KMS-11 (cell line): ENCODE measurements at regions not wholly inside any gene's neighbourhood (a gene's known extent, or its start where the extent isn't known, plus 50 kb on each side); places are given as distances from the start of the nearest gene placed in this dataset.

Source experiments
- H2AFZ ChIP-seq: fragments of 200-600 bp; sonication (generic); 2 replicates; pipeline ENCODE4 v1.6.1; 2016; ENCODE audit warnings: antibody characterized with exemption, mixed run types, low read depth
- H3K27ac ChIP-seq: fragments of 200-600 bp; sonication (generic); 2 replicates; pipeline ENCODE4 v1.6.1; 2016; ENCODE audit warnings: mild to moderate bottlenecking, mixed run types
- H3K27me3 ChIP-seq: fragments of 200-600 bp; sonication (generic); 2 replicates; pipeline ENCODE4 v1.6.1; 2017; ENCODE audit warnings: mild to moderate bottlenecking, low read depth, mixed run types, moderate library complexity; ENCODE audit not compliant: insufficient read depth
- H3K36me3 ChIP-seq: fragments of 200-600 bp; sonication (generic); 2 replicates; pipeline ENCODE4 v1.6.1; 2017; ENCODE audit warnings: mild to moderate bottlenecking, mixed run types; ENCODE audit not compliant: insufficient read depth
- H3K4me1 ChIP-seq: fragments of 200-600 bp; sonication (generic); 2 replicates; pipeline ENCODE4 v1.6.1; 2016; ENCODE audit warnings: mild to moderate bottlenecking, low read depth, mixed run types; ENCODE audit not compliant: poor library complexity, severe bottlenecking
- H3K4me2 ChIP-seq: fragments of 200-600 bp; sonication (generic); 2 replicates; pipeline ENCODE4 v1.7.0; 2016; ENCODE audit warnings: mild to moderate bottlenecking, mixed run types
- H3K4me3 ChIP-seq: fragments of 200-600 bp; sonication (generic); IDR thresholded peaks from 2 replicates; pipeline ENCODE4 v1.6.1; 2017; ENCODE audit warnings: low read depth, low read length, mixed read lengths; ENCODE audit not compliant: insufficient read depth
- H3K79me2 ChIP-seq: fragments of 200-600 bp; sonication (generic); 2 replicates; pipeline ENCODE4 v1.6.1; 2016; ENCODE audit warnings: low read depth, mixed run types; ENCODE audit not compliant: insufficient read depth
- H3K9ac ChIP-seq: fragments of 200-600 bp; sonication (generic); 2 replicates; pipeline ENCODE4 v1.6.1; 2016; ENCODE audit warnings: mild to moderate bottlenecking, mixed run types
- H4K20me1 ChIP-seq: fragments of 200-600 bp; sonication (generic); 2 replicates; pipeline ENCODE4 v1.6.1; 2016; ENCODE audit warnings: mild to moderate bottlenecking, mixed run types; ENCODE audit not compliant: insufficient read depth
- TF ChIP-seq, protein P1 (sequence below): fragments of 200-600 bp; sonication (generic); conservative IDR thresholded peaks from 2 replicates; pipeline ENCODE4 v1.6.1; 2017; ENCODE audit warnings: low read depth, mild to moderate bottlenecking, antibody characterized with exemption, low read length, moderate library complexity, mixed read lengths

DNA sequence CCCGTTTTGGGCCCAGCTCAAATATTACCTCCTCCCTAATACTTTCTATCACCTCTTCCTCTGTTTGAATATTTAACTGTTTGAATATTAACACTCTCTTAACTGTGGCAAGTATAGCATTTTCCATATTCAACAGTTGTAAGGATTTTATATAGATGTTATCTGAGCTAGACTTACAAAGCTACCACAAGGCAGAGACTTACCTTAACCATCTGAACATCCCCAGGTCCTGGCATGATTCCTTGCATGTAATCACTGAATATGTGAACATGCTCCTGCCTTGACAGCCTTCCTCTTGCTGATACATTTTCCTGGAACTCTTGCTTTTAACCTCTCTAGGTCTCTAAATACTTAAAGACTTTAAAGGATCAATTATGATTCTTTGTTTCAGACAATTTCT, 182.4 kb downstream of the MCHR2 start:
- no peak overlapping the region for H3K27ac ChIP-seq
- H4K20me1 ChIP-seq: no peaks in the 10 kb centered on the region
- H3K4me1 ChIP-seq: no peaks in the 10 kb centered on the region
- TF ChIP-seq, protein P1, sequence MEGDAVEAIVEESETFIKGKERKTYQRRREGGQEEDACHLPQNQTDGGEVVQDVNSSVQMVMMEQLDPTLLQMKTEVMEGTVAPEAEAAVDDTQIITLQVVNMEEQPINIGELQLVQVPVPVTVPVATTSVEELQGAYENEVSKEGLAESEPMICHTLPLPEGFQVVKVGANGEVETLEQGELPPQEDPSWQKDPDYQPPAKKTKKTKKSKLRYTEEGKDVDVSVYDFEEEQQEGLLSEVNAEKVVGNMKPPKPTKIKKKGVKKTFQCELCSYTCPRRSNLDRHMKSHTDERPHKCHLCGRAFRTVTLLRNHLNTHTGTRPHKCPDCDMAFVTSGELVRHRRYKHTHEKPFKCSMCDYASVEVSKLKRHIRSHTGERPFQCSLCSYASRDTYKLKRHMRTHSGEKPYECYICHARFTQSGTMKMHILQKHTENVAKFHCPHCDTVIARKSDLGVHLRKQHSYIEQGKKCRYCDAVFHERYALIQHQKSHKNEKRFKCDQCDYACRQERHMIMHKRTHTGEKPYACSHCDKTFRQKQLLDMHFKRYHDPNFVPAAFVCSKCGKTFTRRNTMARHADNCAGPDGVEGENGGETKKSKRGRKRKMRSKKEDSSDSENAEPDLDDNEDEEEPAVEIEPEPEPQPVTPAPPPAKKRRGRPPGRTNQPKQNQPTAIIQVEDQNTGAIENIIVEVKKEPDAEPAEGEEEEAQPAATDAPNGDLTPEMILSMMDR: no peak
- no peak overlapping the region for H2AFZ ChIP-seq
- no peaks in the 10 kb centered on the region for H3K79me2 ChIP-seq
- H3K36me3 ChIP-seq: no peaks in the 10 kb centered on the region
- H3K27me3 ChIP-seq: no peaks in the 10 kb centered on the region
- no peak overlapping the region for H3K4me3 ChIP-seq
- no peak overlapping the region for H3K9ac ChIP-seq
- no peak overlapping the region for H3K4me2 ChIP-seq

DNA sequence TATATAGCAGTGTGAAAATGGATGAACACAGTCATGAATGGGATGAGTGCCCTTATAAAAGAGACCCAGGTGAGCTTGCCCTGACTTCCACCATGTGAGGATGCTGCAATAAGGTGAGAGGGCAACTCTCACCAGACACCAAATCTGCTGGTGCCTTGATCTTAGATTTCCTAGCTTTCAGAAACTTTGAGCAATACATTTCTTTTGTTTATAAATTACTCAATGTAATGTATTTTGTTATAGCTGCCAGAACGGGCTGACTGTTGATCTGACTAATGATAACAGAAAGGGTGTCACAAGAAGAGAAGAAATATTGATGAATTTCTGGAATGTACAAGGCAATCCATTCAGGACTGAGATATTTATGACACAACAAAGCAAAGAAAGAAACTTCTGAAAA, 180.5 kb downstream of the MCHR2 start:
- Histone ChIP-seq H3K79me2 (no peaks in the 10 kb centered on the region), H3K9ac (no peak overlapping the region), H3K4me2 (no peak overlapping the region), H2AFZ (no peak overlapping the region), H3K4me1 (no peaks in the 10 kb centered on the region), H3K27me3 (no peaks in the 10 kb centered on the region), H3K36me3 (no peaks in the 10 kb centered on the region), H3K27ac (no peak overlapping the region), H4K20me1 (no peaks in the 10 kb centered on the region), H3K4me3 (no peak overlapping the region)
- TF ChIP-seq, protein P1: no peak

- H3K4me2 ChIP-seq: no peak overlapping the region
- TF ChIP-seq, protein P1: no peak
- no peaks in the 10 kb centered on the region for H3K4me1 ChIP-seq
- H3K36me3 ChIP-seq: no peaks in the 10 kb centered on the region
- H3K79me2 ChIP-seq: no peaks in the 10 kb centered on the region
- no peak overlapping the region for H3K9ac ChIP-seq
- no peak overlapping the region for H3K27ac ChIP-seq
- no peaks in the 10 kb centered on the region for H4K20me1 ChIP-seq
- H2AFZ ChIP-seq: no peak overlapping the region
- no peaks in the 10 kb centered on the region for H3K27me3 ChIP-seq
- no peak overlapping the region for H3K4me3 ChIP-seq
Observed at GRCh38 chr6:99814230-99814928, 179.6 kb downstream of the MCHR2 start.

DNA sequence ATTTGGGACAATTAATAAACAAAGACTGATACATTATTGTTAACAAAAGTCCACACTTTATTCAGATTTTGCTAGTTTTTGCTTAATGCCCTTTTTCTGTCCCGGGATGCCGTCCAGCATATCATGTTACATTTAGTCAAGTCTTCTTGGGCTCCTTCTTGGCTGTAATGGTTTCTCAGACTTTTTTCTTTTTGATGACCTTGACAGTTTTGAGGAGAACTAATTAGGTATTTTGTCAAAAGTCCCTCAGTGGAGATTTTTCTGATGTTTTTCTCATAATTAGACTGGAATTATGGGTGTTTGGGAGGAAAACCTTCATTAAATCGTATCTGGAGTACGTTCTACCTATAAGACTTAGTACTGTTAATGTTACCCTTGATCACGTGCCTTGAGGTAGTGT, 177.2 kb downstream of the MCHR2 start:
- TF ChIP-seq, protein P1: no peak
- Histone ChIP-seq H4K20me1 (no peaks in the 10 kb centered on the region), H3K4me1 (no peaks in the 10 kb centered on the region), H3K79me2 (no peaks in the 10 kb centered on the region), H3K27me3 (no peaks in the 10 kb centered on the region), H2AFZ (no peak overlapping the region), H3K36me3 (no peaks in the 10 kb centered on the region), H3K4me3 (no peak overlapping the region), H3K27ac (no peak overlapping the region), H3K4me2 (no peak overlapping the region), H3K9ac (no peak overlapping the region)
